ENCODE measurements at regions not wholly inside any gene's neighbourhood (a gene's known extent, or its start where the extent isn't known, plus 50 kb on each side); places are given as distances from the start of the nearest gene placed in this dataset.

- Histone ChIP-seq H3K9me3 (ENCODE audit: control insufficient read depth in 1 of 2, insufficient read depth in 1 of 2, low read depth in 1 of 2, low read length in 2 of 2) (no peaks in the 10 kb centered on the region), H3K4me3 (replicated peaks in 1 of 2; ENCODE audit: low read depth in 1 of 2, low read length in 2 of 2) (no peak overlapping the region), H3K4me1 (ENCODE audit: control insufficient read depth in 1 of 2, insufficient read depth in 2 of 2, low read length in 2 of 2) (no peaks in the 10 kb centered on the region), H4K20me1 (ENCODE audit: insufficient read depth) (no peaks in the 10 kb centered on the region), H3K79me2 (ENCODE audit: insufficient read depth, low read length) (no peaks in the 10 kb centered on the region), H3K27ac (ENCODE audit: low read depth, low read length) (no peak overlapping the region), H3K9ac (ENCODE audit: low read length) (no peak overlapping the region), H2AFZ (ENCODE audit: low read depth, low read length, poor library complexity, severe bottlenecking) (no peak overlapping the region), H3K27me3 (ENCODE audit: insufficient read depth, low read length) (peaks cover 71% of the 10 kb centered on the region), H3K4me2 (ENCODE audit: low read length) (no peak overlapping the region), H3K9me2 (ENCODE audit: insufficient read depth) (no peaks in the 10 kb centered on the region), H3K36me3 (ENCODE audit: control insufficient read depth in 1 of 2, insufficient read depth in 2 of 2, low read length in 2 of 2) (no peaks in the 10 kb centered on the region)
- no peak for DNase-seq (ENCODE audit: low read depth, low spot score)
- ATAC-seq = no peak
- TF ChIP-seq RAD21 (IDR thresholded peaks at IDR 0.05; ENCODE audit: low read depth) (no peak), ATF3 (IDR thresholded peaks at IDR 0.05) (no peak), JUND (IDR thresholded peaks at IDR 0.05) (no peak), CBX3 (IDR thresholded peaks at IDR 0.05; ENCODE audit: low read depth) (no peak), POLR2A (IDR thresholded peaks at IDR 0.05; ENCODE audit: borderline replicate concordance, extremely low read depth, insufficient read depth, insufficient read length) (no peak), ZFX (IDR thresholded peaks at IDR 0.05) (no peak), SP1 (IDR thresholded peaks at IDR 0.05; ENCODE audit: low read depth) (no peak), ELF1 (IDR thresholded peaks at IDR 0.05; ENCODE audit: borderline replicate concordance, low read depth) (no peak), YY1 (IDR thresholded peaks at IDR 0.05; ENCODE audit: extremely low read depth, insufficient replicate concordance, low read depth, low read length) (no peak)
- CTCF ChIA-PET = no interaction called here
- BruUV-seq (replicated peaks) = no TSS peak
- intact Hi-C loops (cut with micrococcal nuclease) = no loop called here
- POLR2A ChIA-PET = no interaction called here
- RAD21 ChIA-PET (ENCODE audit: low non-redundant PET in 1 of 2, low total read pairs in 2 of 2, uncharacterized antibody in 2 of 2, unreplicated experiment in 2 of 2) = no interaction called here
Observed at GRCh38 chr20:58142843-58143185, 85.6 kb downstream of the ANKRD60 start.

DNA sequence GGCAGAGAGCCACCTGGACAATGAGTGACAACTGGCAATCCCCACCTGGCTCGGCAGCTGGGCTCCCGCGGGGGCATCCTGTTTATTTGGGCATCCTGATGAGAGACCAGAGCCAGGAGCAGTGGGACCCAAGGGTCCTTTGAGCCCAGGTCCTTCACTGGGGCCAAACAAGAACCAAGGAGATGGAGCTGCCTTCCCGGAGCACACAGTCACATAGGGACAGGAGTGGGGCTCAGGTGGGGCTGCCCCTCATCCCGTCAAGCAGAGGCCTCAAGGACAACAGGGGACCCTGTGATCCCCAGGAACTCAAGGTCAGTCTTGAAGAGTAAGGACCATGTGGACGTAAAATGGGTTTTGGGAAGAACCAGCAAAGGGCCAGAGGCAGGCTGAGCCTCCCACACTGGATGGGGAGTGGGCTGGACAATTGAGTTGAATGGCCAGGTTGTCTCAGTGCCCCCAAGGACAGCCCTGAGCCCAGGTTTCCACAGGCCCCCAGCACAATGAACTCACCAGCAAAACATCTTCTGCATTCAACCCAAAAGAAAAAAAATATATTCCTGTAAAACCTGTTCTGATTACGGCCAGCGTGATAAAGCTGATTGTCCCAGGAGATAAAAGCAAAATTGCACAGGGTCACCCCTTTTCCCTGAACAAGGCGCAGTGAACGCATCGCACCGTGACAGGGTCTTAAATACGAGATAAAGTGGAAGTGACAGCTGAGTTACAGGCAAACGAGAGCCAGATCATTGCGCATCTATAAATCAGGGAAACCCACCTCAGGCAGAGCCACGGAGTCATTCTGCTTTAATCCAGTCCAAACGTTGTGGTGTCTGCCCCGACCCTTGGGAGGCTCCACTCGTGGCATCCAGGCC, 86.2 kb downstream of the ANKRD60 start:
- no peaks in the 10 kb centered on the region for H3K9me3 ChIP-seq (ENCODE audit: control insufficient read depth in 1 of 2, insufficient read depth in 1 of 2, low read depth in 1 of 2, low read length in 2 of 2)
- H3K9ac ChIP-seq (ENCODE audit: low read length) = no peak overlapping the region
- H3K27ac ChIP-seq (ENCODE audit: low read depth, low read length) = no peak overlapping the region
- RAD21 ChIA-PET (ENCODE audit: low non-redundant PET in 1 of 2, low total read pairs in 2 of 2, uncharacterized antibody in 2 of 2, unreplicated experiment in 2 of 2) = no interaction called here
- no peak overlapping the region for H3K4me2 ChIP-seq (ENCODE audit: low read length)
- intact Hi-C loops (cut with micrococcal nuclease) = no loop called here
- no peaks in the 10 kb centered on the region for H3K4me1 ChIP-seq (ENCODE audit: control insufficient read depth in 1 of 2, insufficient read depth in 2 of 2, low read length in 2 of 2)
- peaks cover 70% of the 10 kb centered on the region for H3K27me3 ChIP-seq (ENCODE audit: insufficient read depth, low read length)
- H3K36me3 ChIP-seq (ENCODE audit: control insufficient read depth in 1 of 2, insufficient read depth in 2 of 2, low read length in 2 of 2) = no peaks in the 10 kb centered on the region
- BruUV-seq (replicated peaks) = no TSS peak
- POLR2A ChIA-PET = no interaction called here
- no peaks in the 10 kb centered on the region for H3K9me2 ChIP-seq (ENCODE audit: insufficient read depth)
- CTCF ChIA-PET = no interaction called here
- no peaks in the 10 kb centered on the region for H3K79me2 ChIP-seq (ENCODE audit: insufficient read depth, low read length)
- DNase-seq (ENCODE audit: low read depth, low spot score) (no peak), ATAC-seq (no peak)
- H3K4me3 ChIP-seq (replicated peaks in 1 of 2; ENCODE audit: low read depth in 1 of 2, low read length in 2 of 2) = no peak overlapping the region
- H2AFZ ChIP-seq (ENCODE audit: low read depth, low read length, poor library complexity, severe bottlenecking) = no peak overlapping the region
- no peaks in the 10 kb centered on the region for H4K20me1 ChIP-seq (ENCODE audit: insufficient read depth)
- TF ChIP-seq YY1 (IDR thresholded peaks at IDR 0.05; ENCODE audit: extremely low read depth, insufficient replicate concordance, low read depth, low read length) (no peak), JUND (IDR thresholded peaks at IDR 0.05) (no peak), EZH2 (IDR thresholded peaks at IDR 0.05) (no peak), MAX (IDR thresholded peaks at IDR 0.05) (no peak), CBX3 (IDR thresholded peaks at IDR 0.05; ENCODE audit: low read depth) (no peak), TCF7L2 (IDR thresholded peaks at IDR 0.05; ENCODE audit: borderline replicate concordance, extremely low read depth, insufficient read depth, insufficient read length) (no peak), FOSL1 (IDR thresholded peaks at IDR 0.05; ENCODE audit: low read depth) (no peak), SRF (IDR thresholded peaks at IDR 0.05; ENCODE audit: low read depth) (no peak), SIN3A (IDR thresholded peaks at IDR 0.05; ENCODE audit: low read depth) (no peak), RAD21 (IDR thresholded peaks at IDR 0.05; ENCODE audit: low read depth) (no peak)
- TF ChIP-seq, protein P1, sequence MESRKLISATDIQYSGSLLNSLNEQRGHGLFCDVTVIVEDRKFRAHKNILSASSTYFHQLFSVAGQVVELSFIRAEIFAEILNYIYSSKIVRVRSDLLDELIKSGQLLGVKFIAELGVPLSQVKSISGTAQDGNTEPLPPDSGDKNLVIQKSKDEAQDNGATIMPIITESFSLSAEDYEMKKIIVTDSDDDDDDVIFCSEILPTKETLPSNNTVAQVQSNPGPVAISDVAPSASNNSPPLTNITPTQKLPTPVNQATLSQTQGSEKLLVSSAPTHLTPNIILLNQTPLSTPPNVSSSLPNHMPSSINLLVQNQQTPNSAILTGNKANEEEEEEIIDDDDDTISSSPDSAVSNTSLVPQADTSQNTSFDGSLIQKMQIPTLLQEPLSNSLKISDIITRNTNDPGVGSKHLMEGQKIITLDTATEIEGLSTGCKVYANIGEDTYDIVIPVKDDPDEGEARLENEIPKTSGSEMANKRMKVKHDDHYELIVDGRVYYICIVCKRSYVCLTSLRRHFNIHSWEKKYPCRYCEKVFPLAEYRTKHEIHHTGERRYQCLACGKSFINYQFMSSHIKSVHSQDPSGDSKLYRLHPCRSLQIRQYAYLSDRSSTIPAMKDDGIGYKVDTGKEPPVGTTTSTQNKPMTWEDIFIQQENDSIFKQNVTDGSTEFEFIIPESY (IDR thresholded peaks at IDR 0.05; ENCODE audit: extremely low read depth, insufficient replicate concordance, low read length) = no peak

All from HCT116 (cell line).